ENCODE measurements at regions not wholly inside any gene's neighbourhood (a gene's known extent, or its start where the extent isn't known, plus 50 kb on each side); places are given as distances from the start of the nearest gene placed in this dataset.

- Mint-ChIP-seq H3K36me3 (ENCODE audit: low read depth, unreplicated experiment) (peaks cover 2% of the 10 kb centered on the region), H3K27ac (ENCODE audit: unreplicated experiment) (no peak overlapping the region), H3K4me3 (ENCODE audit: unreplicated experiment) (no peak overlapping the region), H3K9me3 (ENCODE audit: unreplicated experiment) (peaks cover 14% of the 10 kb centered on the region), H3K4me1 (ENCODE audit: low read depth, unreplicated experiment) (peaks cover 15% of the 10 kb centered on the region), H3K27me3 (ENCODE audit: low read depth, unreplicated experiment) (no peaks in the 10 kb centered on the region)
- Histone ChIP-seq H3K79me2 (ENCODE audit: insufficient read depth, low read length) (no peaks in the 10 kb centered on the region), H3K9ac (ENCODE audit: low read length) (no peak overlapping the region), H3K4me3 (ENCODE audit: insufficient read depth, low read depth, low read length) (no peak overlapping the region), H4K20me1 (ENCODE audit: insufficient read depth, low read length) (no peaks in the 10 kb centered on the region), H2AFZ (ENCODE audit: low read depth, low read length) (no peak overlapping the region), H3K4me1 (ENCODE audit: insufficient read depth, low read length) (peaks cover 12% of the 10 kb centered on the region), H3K27me3 (ENCODE audit: insufficient read depth, low read length) (no peaks in the 10 kb centered on the region), H3K9me3 (ENCODE audit: insufficient read depth, low read depth, low read length) (peaks cover 7% of the 10 kb centered on the region), H3K4me2 (ENCODE audit: low read length) (no peak overlapping the region), H3K27ac (ENCODE audit: low read depth, low read length) (no peak overlapping the region), H3K36me3 (ENCODE audit: insufficient read depth, low read length) (no peaks in the 10 kb centered on the region)
- DNase-seq (ENCODE audit: low read depth) (no peak), FAIRE-seq (peak; percentile 20)
- TF ChIP-seq EZH2 (IDR thresholded peaks at IDR 0.05; ENCODE audit: insufficient read depth, low read length) (no peak), CTCF (IDR thresholded peaks at IDR 0.05; ENCODE audit: insufficient read depth, low read depth, low read length) (no peak)
These were observed 94.4 kb upstream of the RND3 start for GRCh38 chr2:150581717-150582472.

- Histone ChIP-seq H3K36me3 (ENCODE audit: insufficient read depth, low read length) (no peaks in the 10 kb centered on the region), H3K79me2 (ENCODE audit: insufficient read depth, low read length) (no peaks in the 10 kb centered on the region), H3K4me1 (ENCODE audit: insufficient read depth, low read length) (no peaks in the 10 kb centered on the region), H3K9me3 (ENCODE audit: insufficient read depth, low read depth, low read length) (peaks cover 7% of the 10 kb centered on the region), H3K4me3 (ENCODE audit: insufficient read depth, low read depth, low read length) (no peak overlapping the region), H3K9ac (ENCODE audit: low read length) (no peak overlapping the region), H4K20me1 (ENCODE audit: insufficient read depth, low read length) (no peaks in the 10 kb centered on the region), H3K27me3 (ENCODE audit: insufficient read depth, low read length) (no peaks in the 10 kb centered on the region), H2AFZ (ENCODE audit: low read depth, low read length) (no peak overlapping the region), H3K27ac (ENCODE audit: low read depth, low read length) (no peak overlapping the region), H3K4me2 (ENCODE audit: low read length) (no peak overlapping the region)
- Mint-ChIP-seq H3K4me3 (ENCODE audit: unreplicated experiment) (no peak overlapping the region), H3K9me3 (ENCODE audit: unreplicated experiment) (peaks cover 14% of the 10 kb centered on the region), H3K4me1 (ENCODE audit: low read depth, unreplicated experiment) (no peaks in the 10 kb centered on the region), H3K27ac (ENCODE audit: unreplicated experiment) (no peak overlapping the region), H3K36me3 (ENCODE audit: low read depth, unreplicated experiment) (peaks cover 2% of the 10 kb centered on the region), H3K27me3 (ENCODE audit: low read depth, unreplicated experiment) (no peaks in the 10 kb centered on the region)
- FAIRE-seq (no peak), DNase-seq (ENCODE audit: low read depth) (no peak)
- TF ChIP-seq EZH2 (IDR thresholded peaks at IDR 0.05; ENCODE audit: insufficient read depth, low read length): no peak
- TF ChIP-seq CTCF (IDR thresholded peaks at IDR 0.05; ENCODE audit: insufficient read depth, low read depth, low read length): no peak
These were observed 91.0 kb upstream of the RND3 start for GRCh38 chr2:150578481-150578880.

GRCh38 chr2:150575861-150576260, 88.4 kb upstream of the RND3 start:
- H3K4me1 Mint-ChIP-seq (ENCODE audit: low read depth, unreplicated experiment): peaks cover 4% of the 10 kb centered on the region
- H3K4me3 Mint-ChIP-seq (ENCODE audit: unreplicated experiment): no peak overlapping the region
- H3K36me3 ChIP-seq (ENCODE audit: insufficient read depth, low read length): no peaks in the 10 kb centered on the region
- H3K9me3 ChIP-seq (ENCODE audit: insufficient read depth, low read depth, low read length): peaks cover 7% of the 10 kb centered on the region
- H3K27ac Mint-ChIP-seq (ENCODE audit: unreplicated experiment): no peak overlapping the region
- H3K79me2 ChIP-seq (ENCODE audit: insufficient read depth, low read length): no peaks in the 10 kb centered on the region
- H3K27ac ChIP-seq (ENCODE audit: low read depth, low read length): no peak overlapping the region
- no peaks in the 10 kb centered on the region for H4K20me1 ChIP-seq (ENCODE audit: insufficient read depth, low read length)
- no peak overlapping the region for H3K9ac ChIP-seq (ENCODE audit: low read length)
- no peak overlapping the region for H3K4me3 ChIP-seq (ENCODE audit: insufficient read depth, low read depth, low read length)
- H2AFZ ChIP-seq (ENCODE audit: low read depth, low read length): no peak overlapping the region
- no peaks in the 10 kb centered on the region for H3K27me3 ChIP-seq (ENCODE audit: insufficient read depth, low read length)
- H3K36me3 Mint-ChIP-seq (ENCODE audit: low read depth, unreplicated experiment): peaks cover 2% of the 10 kb centered on the region
- TF ChIP-seq CTCF (IDR thresholded peaks at IDR 0.05; ENCODE audit: insufficient read depth, low read depth, low read length): no peak
- no peak for TF ChIP-seq EZH2 (IDR thresholded peaks at IDR 0.05; ENCODE audit: insufficient read depth, low read length)
- no peaks in the 10 kb centered on the region for H3K27me3 Mint-ChIP-seq (ENCODE audit: low read depth, unreplicated experiment)
- peaks cover 14% of the 10 kb centered on the region for H3K9me3 Mint-ChIP-seq (ENCODE audit: unreplicated experiment)
- H3K4me2 ChIP-seq (ENCODE audit: low read length): no peak overlapping the region
- FAIRE-seq: no peak
- peaks cover 4% of the 10 kb centered on the region for H3K4me1 ChIP-seq (ENCODE audit: insufficient read depth, low read length)
- no peak for DNase-seq (ENCODE audit: low read depth)

Measured in astrocyte (in vitro differentiated cells and primary cell).